Suprapubic skin (tissue), 4 donors: ENCODE measurements at regions not wholly inside any gene's neighbourhood (a gene's known extent, or its start where the extent isn't known, plus 50 kb on each side); places are given as distances from the start of the nearest gene placed in this dataset.

Experiments used
- DNase-seq, 2 donors: peaks; one replicate each; pipeline ENCODE4 v3.0.0-alpha.2; 2019; ENCODE audit warnings: low spot score in 2 of 2
- H3K27ac ChIP-seq: fragments of 200-600 bp; sonication (generic); one replicate; pipeline ENCODE4 v1.5.1; 2019
- H3K27me3 ChIP-seq: fragments of 200-600 bp; sonication (generic); one replicate; pipeline ENCODE4 v1.5.1; 2019
- H3K36me3 ChIP-seq: fragments of 200-600 bp; sonication (generic); one replicate; pipeline ENCODE4 v1.5.1; 2019
- H3K4me1 ChIP-seq: fragments of 200-600 bp; sonication (generic); one replicate; pipeline ENCODE4 v1.5.1; 2019
- H3K4me3 ChIP-seq: fragments of 200-600 bp; sonication (generic); one replicate; pipeline ENCODE4 v1.5.1; 2019; ENCODE audit warnings: mild to moderate bottlenecking
- H3K9me3 ChIP-seq: fragments of 200-600 bp; sonication (generic); one replicate; pipeline ENCODE4 v1.5.1; 2019
- CTCF ChIP-seq, 2 donors: fragments of 200-600 bp in 1 of 2; fragments of 450-650 bp in 1 of 2; sonication (generic) in 1 of 2; IDR thresholded peaks; one replicate each; pipeline ENCODE4 v1.5.1; 2016 to 2019; ENCODE audit warnings: antibody characterized with exemption in 2 of 2, mild to moderate bottlenecking in 1 of 2, moderate library complexity in 1 of 2
- EP300 ChIP-seq: sonication (generic); formaldehyde crosslinking; IDR thresholded peaks from one replicate; pipeline ENCODE4 v1.6.1; 2017; ENCODE audit warnings: antibody characterized with exemption
- POLR2A ChIP-seq, 2 donors: fragments of 450-650 bp; IDR thresholded peaks; one replicate each; pipeline ENCODE4 v1.6.1; 2017; ENCODE audit warnings: antibody characterized with exemption in 2 of 2, mild to moderate bottlenecking in 2 of 2, moderate library complexity in 2 of 2
- POLR2AphosphoS5 ChIP-seq, 3 donors: sonication (generic); formaldehyde crosslinking; IDR thresholded peaks; one replicate each; pipeline ENCODE4 v1.6.1; 2017; ENCODE audit warnings: antibody characterized with exemption in 3 of 3
- WGBS: methylation state at CpG from one replicate; pipeline ENCODE4 v1.1.5; 2018; 5-methylcytosine and 5-hydroxymethylcytosine counted together

DNA sequence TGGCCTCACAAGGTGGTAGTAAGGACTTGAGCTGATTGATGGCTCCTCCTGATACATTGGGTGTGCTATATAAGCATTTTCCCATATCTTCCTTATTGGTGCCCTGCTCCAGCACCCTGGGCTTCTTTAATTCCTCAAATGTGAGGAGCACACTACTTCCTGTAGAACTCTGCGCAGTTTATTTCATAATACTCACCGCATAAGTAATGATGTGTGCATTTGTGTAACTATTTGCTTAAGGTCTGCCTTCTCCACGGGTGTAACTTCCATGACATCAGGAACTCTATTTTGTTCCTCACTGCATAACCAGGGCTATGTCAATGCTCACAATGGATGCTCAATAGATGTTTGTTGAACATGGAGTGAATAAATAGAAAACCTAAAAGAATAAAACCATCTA is 392.2 kb downstream of the SEC23A start:
- H3K4me1 ChIP-seq: no peaks in the 10 kb centered on the region
- 48% methylated on average over 3 of the region's 3 CpGs for WGBS
- H3K9me3 ChIP-seq: no peaks in the 10 kb centered on the region
- H3K36me3 ChIP-seq: no peaks in the 10 kb centered on the region
- no peak for DNase-seq
- H3K27ac ChIP-seq: no peak overlapping the region
- no peak for TF ChIP-seq CTCF (IDR thresholded peaks at IDR 0.05)
- no peak for TF ChIP-seq POLR2A (IDR thresholded peaks at IDR 0.05)
- no peak for TF ChIP-seq POLR2AphosphoS5 (IDR thresholded peaks at IDR 0.05)
- no peak for TF ChIP-seq EP300
- no peaks in the 10 kb centered on the region for H3K27me3 ChIP-seq
- no peak overlapping the region for H3K4me3 ChIP-seq

DNA sequence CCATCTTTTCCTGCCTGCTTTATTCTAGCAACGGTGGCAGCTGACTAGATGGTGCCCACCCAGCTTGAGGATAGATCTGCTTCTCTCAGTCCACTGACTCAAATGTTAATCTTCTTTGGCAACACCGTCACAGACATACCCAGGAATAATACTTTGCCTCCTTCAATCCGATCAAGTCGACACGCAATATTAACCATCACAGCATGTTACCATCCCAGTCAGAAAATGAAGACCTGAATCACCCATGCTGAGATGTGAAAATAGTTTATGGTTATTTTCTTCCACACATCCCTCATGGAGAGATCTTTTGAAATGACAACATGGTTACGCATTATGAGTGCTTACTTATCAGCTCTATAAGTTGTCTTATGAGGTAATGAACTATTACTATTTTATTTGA is 392.8 kb downstream of the SEC23A start:
- DNase-seq: no peak
- WGBS: 93% methylated on average over 6 of the region's 6 CpGs
- no peaks in the 10 kb centered on the region for H3K4me1 ChIP-seq
- H3K27me3 ChIP-seq: no peaks in the 10 kb centered on the region
- no peaks in the 10 kb centered on the region for H3K9me3 ChIP-seq
- no peak for TF ChIP-seq POLR2AphosphoS5 (IDR thresholded peaks at IDR 0.05)
- no peak for TF ChIP-seq CTCF (IDR thresholded peaks at IDR 0.05)
- no peak for TF ChIP-seq EP300
- TF ChIP-seq POLR2A (IDR thresholded peaks at IDR 0.05): no peak
- H3K36me3 ChIP-seq: no peaks in the 10 kb centered on the region
- no peak overlapping the region for H3K27ac ChIP-seq
- no peak overlapping the region for H3K4me3 ChIP-seq

DNA sequence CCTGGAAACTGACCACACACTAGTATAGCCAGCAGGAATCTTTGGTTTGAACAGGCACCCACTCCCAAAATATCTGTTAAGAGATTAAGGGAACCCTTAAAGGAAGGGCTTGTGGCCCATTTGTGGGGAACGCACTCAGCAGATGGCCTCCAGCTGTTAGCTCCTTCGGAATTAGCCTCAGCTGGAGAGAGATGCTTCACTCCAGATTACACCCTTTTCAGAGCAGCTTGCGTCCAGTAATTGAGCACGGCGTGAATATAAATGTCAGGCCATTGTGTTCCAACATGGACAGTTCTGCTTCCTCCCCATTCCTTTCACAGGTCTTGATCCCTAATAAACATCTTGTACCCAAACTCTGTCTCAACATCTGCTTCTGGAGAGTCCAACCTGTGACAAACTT is 397.8 kb downstream of the SEC23A start:
- WGBS: 58% methylated on average over 5 of the region's 5 CpGs
- DNase-seq: no peak

DNA sequence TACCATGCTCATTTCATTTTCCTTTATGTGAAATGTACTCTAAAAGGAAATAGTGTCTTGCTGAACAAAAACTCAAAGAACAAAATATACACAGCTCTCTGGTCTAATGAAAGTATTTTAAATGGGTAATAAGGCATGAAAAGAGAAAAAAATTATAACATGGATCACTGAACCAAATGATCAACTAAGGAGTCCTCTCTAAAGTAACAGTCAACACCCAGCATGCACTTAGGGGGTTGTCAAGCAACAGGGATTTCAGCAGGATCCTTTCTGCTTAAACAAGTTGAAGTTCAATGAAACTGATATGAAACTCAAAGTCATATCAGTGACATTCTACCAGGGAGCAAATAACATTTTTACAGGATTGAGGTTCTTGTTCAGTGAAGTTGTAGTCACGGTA is 398.8 kb downstream of the SEC23A start:
- H3K9me3 ChIP-seq: no peaks in the 10 kb centered on the region
- TF ChIP-seq POLR2A (IDR thresholded peaks at IDR 0.05): no peak
- no peak for TF ChIP-seq EP300
- TF ChIP-seq POLR2AphosphoS5 (IDR thresholded peaks at IDR 0.05): no peak
- TF ChIP-seq CTCF (IDR thresholded peaks at IDR 0.05): no peak
- no peaks in the 10 kb centered on the region for H3K36me3 ChIP-seq
- no peak overlapping the region for H3K4me3 ChIP-seq
- no peak for DNase-seq
- H3K27ac ChIP-seq: no peak overlapping the region
- H3K27me3 ChIP-seq: no peaks in the 10 kb centered on the region
- H3K4me1 ChIP-seq: no peaks in the 10 kb centered on the region
- WGBS: 94% methylated on average over 1 of the region's 1 CpG

More for the DNA sequence above, 397.8 kb downstream of the SEC23A start:
- H3K4me1 ChIP-seq: no peaks in the 10 kb centered on the region
- H3K36me3 ChIP-seq: no peaks in the 10 kb centered on the region
- H3K9me3 ChIP-seq: no peaks in the 10 kb centered on the region
- H3K27ac ChIP-seq: no peak overlapping the region
- TF ChIP-seq CTCF (IDR thresholded peaks at IDR 0.05) (no peak), POLR2AphosphoS5 (IDR thresholded peaks at IDR 0.05) (no peak), POLR2A (IDR thresholded peaks at IDR 0.05) (no peak), EP300 (no peak)
- no peaks in the 10 kb centered on the region for H3K27me3 ChIP-seq
- H3K4me3 ChIP-seq: no peak overlapping the region

DNA sequence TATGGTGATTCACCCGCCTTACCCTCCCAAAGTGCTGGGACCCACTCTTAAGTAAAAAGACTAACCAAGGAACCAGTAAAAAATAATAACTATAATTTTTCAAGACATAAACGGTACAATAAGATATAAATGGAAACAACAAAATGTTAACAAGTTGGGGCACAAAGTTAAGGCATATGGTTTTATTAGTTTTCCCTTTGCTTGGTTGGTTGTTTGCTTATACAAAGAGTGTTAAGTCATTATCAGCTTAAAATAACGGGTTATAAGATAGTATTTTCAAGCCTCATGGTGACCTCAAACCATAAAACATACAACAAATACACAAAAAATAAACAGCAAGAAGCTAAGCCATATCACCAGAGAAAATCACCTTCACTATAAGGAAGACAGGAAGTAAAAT is 406.1 kb downstream of the SEC23A start:
- H3K27ac ChIP-seq: no peak overlapping the region
- H3K27me3 ChIP-seq: no peaks in the 10 kb centered on the region
- 89% methylated on average over 3 of the region's 3 CpGs for WGBS
- TF ChIP-seq EP300: no peak
- no peak for TF ChIP-seq CTCF (IDR thresholded peaks at IDR 0.05)
- no peak for TF ChIP-seq POLR2A (IDR thresholded peaks at IDR 0.05)
- TF ChIP-seq POLR2AphosphoS5 (IDR thresholded peaks at IDR 0.05): no peak
- H3K4me3 ChIP-seq: no peak overlapping the region
- no peaks in the 10 kb centered on the region for H3K4me1 ChIP-seq
- H3K36me3 ChIP-seq: no peaks in the 10 kb centered on the region
- H3K9me3 ChIP-seq: no peaks in the 10 kb centered on the region
- DNase-seq: no peak
